GM12892 (cell line): ENCODE measurements at regions not wholly inside any gene's neighbourhood (a gene's known extent, or its start where the extent isn't known, plus 50 kb on each side); places are given as distances from the start of the nearest gene placed in this dataset.

Experiments
- POLR2A ChIP-seq: IDR thresholded peaks from 2 replicates; pipeline ENCODE4 v1.6.1; 2011; ENCODE audit warnings: low read depth, low read length, control low read depth
- POLR2AphosphoS5 ChIP-seq: IDR thresholded peaks from 2 replicates; pipeline ENCODE4 v1.6.1; 2011; ENCODE audit warnings: low read depth, low read length, control low read depth
- TAF1 ChIP-seq: IDR thresholded peaks from 2 replicates; pipeline ENCODE4 v1.6.1; 2011; ENCODE audit warnings: low read depth, mild to moderate bottlenecking, control low read depth, low read length, borderline replicate concordance

GRCh38 chr2:136247204-136247950, 129.4 kb upstream of the CXCR4 start:
- TF ChIP-seq POLR2A (no peak), TAF1 (no peak), POLR2AphosphoS5 (no peak)
